Endodermal cell (in vitro differentiated cells): ENCODE measurements at regions not wholly inside any gene's neighbourhood (a gene's known extent, or its start where the extent isn't known, plus 50 kb on each side); places are given as distances from the start of the nearest gene placed in this dataset.

Experiments used
- DNase-seq: peaks from one replicate; pipeline ENCODE4 v3.0.0-alpha.2; 2017
- H3K27ac ChIP-seq: 2 replicates; pipeline ENCODE4 v1.5.1; 2013; ENCODE audit warnings: mild to moderate bottlenecking, low read depth, low read length, moderate library complexity
- H3K27me3 ChIP-seq: 2 replicates; pipeline ENCODE4 v1.6.1; 2013; ENCODE audit warnings: mild to moderate bottlenecking, low read length, moderate library complexity; ENCODE audit not compliant: insufficient read depth, control insufficient read depth, poor library complexity, severe bottlenecking
- H3K36me3 ChIP-seq: 2 replicates; pipeline ENCODE4 v1.7.0; 2013; ENCODE audit warnings: mild to moderate bottlenecking, low read length, moderate library complexity; ENCODE audit not compliant: control insufficient read depth, insufficient read depth
- H3K4me1 ChIP-seq: one replicate; pipeline ENCODE4 v1.7.0; 2013; ENCODE audit warnings: low read length; ENCODE audit not compliant: control insufficient read depth, insufficient read depth
- H3K4me3 ChIP-seq: 2 replicates; pipeline ENCODE4 v1.5.1; 2013; ENCODE audit warnings: mild to moderate bottlenecking, low read length, moderate library complexity
- H3K9ac ChIP-seq: 2 replicates; pipeline ENCODE4 v1.6.1; 2013; ENCODE audit warnings: mild to moderate bottlenecking, low read length, moderate library complexity; ENCODE audit not compliant: poor library complexity, severe bottlenecking; ENCODE audit errors: extremely low read depth
- H3K9me3 ChIP-seq: 2 replicates; pipeline ENCODE4 v1.6.1; 2013; ENCODE audit warnings: mild to moderate bottlenecking, low read length, moderate library complexity; ENCODE audit not compliant: control insufficient read depth
- H3K27ac Mint-ChIP-seq: 2 replicates; pipeline ENCODE4 v1.8.0; 2020; ENCODE audit warnings: mixed read lengths
- H3K27me3 Mint-ChIP-seq: 2 replicates; pipeline ENCODE4 v1.8.0; 2021; ENCODE audit warnings: mild to moderate bottlenecking, mixed read lengths; ENCODE audit not compliant: insufficient read depth
- H3K36me3 Mint-ChIP-seq: 2 replicates; pipeline ENCODE4 v1.8.0; 2020; ENCODE audit warnings: low read depth, mixed read lengths
- H3K4me1 Mint-ChIP-seq: 2 replicates; pipeline ENCODE4 v1.8.0; 2020; ENCODE audit warnings: mixed read lengths
- H3K4me3 Mint-ChIP-seq: 2 replicates; pipeline ENCODE4 v1.8.0; 2020; ENCODE audit warnings: mild to moderate bottlenecking, moderate library complexity, mixed read lengths
- H3K9me3 Mint-ChIP-seq: 2 replicates; pipeline ENCODE4 v1.8.0; 2020; ENCODE audit warnings: mild to moderate bottlenecking, mixed read lengths
- CTCF ChIP-seq: fragments of 200-600 bp; sonication (generic); conservative IDR thresholded peaks from 2 replicates; pipeline ENCODE4 v1.5.0; 2021; ENCODE audit warnings: antibody characterized with exemption, mild to moderate bottlenecking
- WGBS, 2 experiments: methylation state at CpG; one replicate each; pipeline versions ENCODE4 v1.1.5 to v1.1.7; 2013; ENCODE audit warnings: missing lambda C conversion rate in 2 of 2, mixed read lengths in 1 of 2; ENCODE audit not compliant: insufficient coverage in 1 of 2, insufficient read length in 1 of 2; 5-methylcytosine and 5-hydroxymethylcytosine counted together

GRCh38 chr5:143985832-143986515 is 174.0 kb downstream of the HMHB1 start:
- no peaks in the 10 kb centered on the region for H3K9me3 ChIP-seq
- WGBS, 2 experiments = 67 to 85% methylated on average over 2 of the region's 2 CpGs
- no peak overlapping the region for H3K9ac ChIP-seq
- no peaks in the 10 kb centered on the region for H3K36me3 ChIP-seq
- DNase-seq = no peak
- peak overlapping the region; percentile 88 for H3K27ac ChIP-seq
- no peak overlapping the region for H3K4me3 ChIP-seq
- no peaks in the 10 kb centered on the region for H3K27me3 ChIP-seq
- Mint-ChIP-seq H3K27me3 (no peaks in the 10 kb centered on the region), H3K4me3 (no peak overlapping the region), H3K9me3 (no peaks in the 10 kb centered on the region), H3K4me1 (peaks cover 8% of the 10 kb centered on the region), H3K27ac (peak overlapping the region; percentile 36), H3K36me3 (no peaks in the 10 kb centered on the region)
- no peaks in the 10 kb centered on the region for H3K4me1 ChIP-seq
- no peak for TF ChIP-seq CTCF

- H3K4me1 ChIP-seq = no peaks in the 10 kb centered on the region
- no peak overlapping the region for H3K4me3 Mint-ChIP-seq
- TF ChIP-seq CTCF = no peak
- H3K4me3 ChIP-seq = no peak overlapping the region
- peaks cover 8% of the 10 kb centered on the region for H3K4me1 Mint-ChIP-seq
- H3K27me3 Mint-ChIP-seq = no peaks in the 10 kb centered on the region
- no peak for DNase-seq
- no peak overlapping the region for H3K9ac ChIP-seq
- 68 to 91% methylated on average over 6 of the region's 6 CpGs for WGBS, 2 experiments
- no peaks in the 10 kb centered on the region for H3K36me3 Mint-ChIP-seq
- H3K27ac ChIP-seq = peak overlapping the region; percentile 88
- H3K27ac Mint-ChIP-seq = peak overlapping the region; percentile 36
- H3K27me3 ChIP-seq = no peaks in the 10 kb centered on the region
- H3K9me3 ChIP-seq = no peaks in the 10 kb centered on the region
- no peaks in the 10 kb centered on the region for H3K36me3 ChIP-seq
- no peaks in the 10 kb centered on the region for H3K9me3 Mint-ChIP-seq
Observed at GRCh38 chr5:143986516-143987212, 174.7 kb downstream of the HMHB1 start.

- Histone ChIP-seq H3K27ac (peak overlapping the region; percentile 88), H3K4me3 (no peak overlapping the region), H3K36me3 (no peaks in the 10 kb centered on the region), H3K9ac (no peak overlapping the region), H3K9me3 (no peaks in the 10 kb centered on the region), H3K27me3 (no peaks in the 10 kb centered on the region), H3K4me1 (no peaks in the 10 kb centered on the region)
- H3K9me3 Mint-ChIP-seq = no peaks in the 10 kb centered on the region
- WGBS, 2 experiments = 93 to 100% methylated on average over 1 to 2 of the region's 2 CpGs
- no peaks in the 10 kb centered on the region for H3K36me3 Mint-ChIP-seq
- H3K4me1 Mint-ChIP-seq = peaks cover 8% of the 10 kb centered on the region
- no peaks in the 10 kb centered on the region for H3K27me3 Mint-ChIP-seq
- H3K27ac Mint-ChIP-seq = no peak overlapping the region
- DNase-seq = no peak
- TF ChIP-seq CTCF = no peak
- no peak overlapping the region for H3K4me3 Mint-ChIP-seq
Observed at GRCh38 chr5:143987264-143987663, 175.3 kb downstream of the HMHB1 start.
